Osteoblast (primary cell): ENCODE measurements at regions not wholly inside any gene's neighbourhood (a gene's known extent, or its start where the extent isn't known, plus 50 kb on each side); places are given as distances from the start of the nearest gene placed in this dataset.

ENCODE experiments used
- DNase-seq: peaks from one replicate; pipeline ENCODE4 v3.0.0; 2011; ENCODE audit warnings: low spot score, mixed read lengths; ENCODE audit not compliant: insufficient read length; ENCODE audit errors: missing footprints
- H2AFZ ChIP-seq: 2 replicates; pipeline ENCODE4 v1.6.0; 2011; ENCODE audit warnings: mild to moderate bottlenecking, low read length
- H3K27ac ChIP-seq: 2 replicates; pipeline ENCODE4 v1.5.1; 2011; ENCODE audit warnings: mild to moderate bottlenecking, low read depth, low read length, moderate library complexity
- H3K27me3 ChIP-seq: 2 replicates; pipeline ENCODE4 v1.6.0; 2012; ENCODE audit warnings: mild to moderate bottlenecking, control low read depth, inconsistent platforms, low read length, moderate library complexity; ENCODE audit not compliant: insufficient read depth
- H3K36me3 ChIP-seq: 2 replicates; pipeline ENCODE4 v1.5.1; 2011; ENCODE audit warnings: mild to moderate bottlenecking, low read length, control low read depth, moderate library complexity; ENCODE audit not compliant: insufficient read depth
- H3K4me1 ChIP-seq: 2 replicates; pipeline ENCODE4 v1.5.1; 2011; ENCODE audit warnings: mild to moderate bottlenecking, low read length, control low read depth, moderate library complexity; ENCODE audit not compliant: insufficient read depth
- H3K4me2 ChIP-seq: 2 replicates; pipeline ENCODE4 v1.6.0; 2011; ENCODE audit warnings: mild to moderate bottlenecking, low read length; ENCODE audit not compliant: insufficient read depth
- H3K4me3 ChIP-seq: fragments of 200-600 bp; sonication (generic); 3 replicates; pipeline ENCODE4 v1.5.1; 2012; ENCODE audit warnings: mild to moderate bottlenecking, low read length, inconsistent platforms; ENCODE audit not compliant: insufficient read depth
- H3K79me2 ChIP-seq: 2 replicates; pipeline ENCODE4 v1.6.0; 2012; ENCODE audit warnings: mild to moderate bottlenecking, low read length, control low read depth, inconsistent platforms; ENCODE audit not compliant: insufficient read depth
- H3K9me3 ChIP-seq: 2 replicates; pipeline ENCODE4 v1.5.1; 2011; ENCODE audit warnings: low read depth, low read length, control low read depth
- H4K20me1 ChIP-seq: 2 replicates; pipeline ENCODE4 v1.6.0; 2012; ENCODE audit warnings: mild to moderate bottlenecking, low read length, control low read depth; ENCODE audit not compliant: insufficient read depth
- TF ChIP-seq, protein P1 (sequence below): IDR thresholded peaks from 2 replicates; pipeline ENCODE4 v1.5.1; 2011; ENCODE audit warnings: mild to moderate bottlenecking, low read depth, low read length, moderate library complexity; ENCODE audit errors: extremely low read depth

DNA sequence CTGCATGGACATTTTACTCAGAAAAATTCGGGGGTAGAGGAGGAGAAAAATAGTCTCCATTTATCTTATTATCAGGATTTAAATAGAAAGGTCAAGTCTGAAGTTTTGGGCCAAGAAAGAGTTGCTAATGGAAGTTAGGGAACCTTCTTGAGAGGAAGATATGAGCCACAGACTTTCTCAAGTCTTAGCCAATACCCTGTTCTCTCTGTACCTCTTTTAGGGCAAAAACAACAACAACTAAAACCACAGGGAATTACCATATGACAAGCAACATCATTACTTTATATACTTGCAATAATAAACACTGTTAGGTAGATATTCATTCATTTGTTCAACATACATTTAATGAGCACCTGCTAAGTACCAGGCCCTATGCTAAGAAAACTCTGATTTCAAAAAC, 282.2 kb upstream of the CDH5 start:
- H4K20me1 ChIP-seq = no peaks in the 10 kb centered on the region
- no peaks in the 10 kb centered on the region for H3K9me3 ChIP-seq
- DNase-seq = no peak
- H3K4me1 ChIP-seq = peaks cover 12% of the 10 kb centered on the region
- no peaks in the 10 kb centered on the region for H3K27me3 ChIP-seq
- H3K79me2 ChIP-seq = no peaks in the 10 kb centered on the region
- H3K4me3 ChIP-seq = no peak overlapping the region
- H3K36me3 ChIP-seq = no peaks in the 10 kb centered on the region
- TF ChIP-seq, protein P1, sequence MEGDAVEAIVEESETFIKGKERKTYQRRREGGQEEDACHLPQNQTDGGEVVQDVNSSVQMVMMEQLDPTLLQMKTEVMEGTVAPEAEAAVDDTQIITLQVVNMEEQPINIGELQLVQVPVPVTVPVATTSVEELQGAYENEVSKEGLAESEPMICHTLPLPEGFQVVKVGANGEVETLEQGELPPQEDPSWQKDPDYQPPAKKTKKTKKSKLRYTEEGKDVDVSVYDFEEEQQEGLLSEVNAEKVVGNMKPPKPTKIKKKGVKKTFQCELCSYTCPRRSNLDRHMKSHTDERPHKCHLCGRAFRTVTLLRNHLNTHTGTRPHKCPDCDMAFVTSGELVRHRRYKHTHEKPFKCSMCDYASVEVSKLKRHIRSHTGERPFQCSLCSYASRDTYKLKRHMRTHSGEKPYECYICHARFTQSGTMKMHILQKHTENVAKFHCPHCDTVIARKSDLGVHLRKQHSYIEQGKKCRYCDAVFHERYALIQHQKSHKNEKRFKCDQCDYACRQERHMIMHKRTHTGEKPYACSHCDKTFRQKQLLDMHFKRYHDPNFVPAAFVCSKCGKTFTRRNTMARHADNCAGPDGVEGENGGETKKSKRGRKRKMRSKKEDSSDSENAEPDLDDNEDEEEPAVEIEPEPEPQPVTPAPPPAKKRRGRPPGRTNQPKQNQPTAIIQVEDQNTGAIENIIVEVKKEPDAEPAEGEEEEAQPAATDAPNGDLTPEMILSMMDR = no peak
- no peak overlapping the region for H3K27ac ChIP-seq
- H3K4me2 ChIP-seq = no peak overlapping the region
- no peak overlapping the region for H2AFZ ChIP-seq

DNA sequence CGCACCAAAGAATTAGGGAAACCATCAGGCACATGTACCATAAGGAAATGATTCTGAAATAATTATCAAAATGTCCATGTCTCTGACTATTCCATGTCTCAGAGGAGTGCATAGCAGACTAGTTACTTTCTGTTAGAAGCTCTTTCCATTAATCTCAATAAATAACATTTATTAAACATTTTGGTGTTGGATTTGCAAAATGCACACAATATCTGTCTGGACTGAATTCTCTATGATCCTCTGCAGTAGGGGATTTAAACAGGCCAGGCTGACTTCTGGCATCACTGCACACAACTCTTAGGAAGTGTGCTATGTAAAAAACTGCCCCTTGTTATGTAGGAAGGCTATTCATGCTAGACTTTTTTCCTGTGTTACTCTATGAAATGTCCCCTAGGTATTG, 283.3 kb upstream of the CDH5 start:
- Histone ChIP-seq H3K27ac (no peak overlapping the region), H3K36me3 (no peaks in the 10 kb centered on the region), H3K27me3 (no peaks in the 10 kb centered on the region), H3K4me3 (no peak overlapping the region), H3K4me1 (peaks cover 12% of the 10 kb centered on the region), H2AFZ (peak overlapping the region; percentile 43), H3K4me2 (no peak overlapping the region), H4K20me1 (no peaks in the 10 kb centered on the region), H3K9me3 (no peaks in the 10 kb centered on the region), H3K79me2 (no peaks in the 10 kb centered on the region)
- TF ChIP-seq, protein P1 = no peak
- DNase-seq = no peak

DNA sequence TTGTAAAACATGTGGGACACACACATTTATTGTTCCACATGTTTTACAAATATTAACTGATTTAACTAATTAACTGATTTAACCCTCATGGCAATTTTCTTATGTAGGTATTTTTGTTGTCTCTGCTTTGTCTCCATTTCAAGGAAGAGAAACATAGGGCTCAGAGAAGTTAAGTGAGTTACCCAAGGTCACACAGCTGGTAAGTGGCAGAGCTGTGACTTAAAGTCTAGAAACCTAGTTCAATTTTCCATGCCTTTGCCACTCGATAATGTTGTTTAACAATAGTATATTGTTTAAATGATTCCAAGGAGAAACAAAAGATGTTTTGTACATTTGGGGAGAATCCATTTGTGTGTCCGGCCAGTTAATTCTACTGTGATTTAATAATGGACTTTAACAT, 284.1 kb upstream of the CDH5 start:
- Histone ChIP-seq H4K20me1 (no peaks in the 10 kb centered on the region), H3K27me3 (no peaks in the 10 kb centered on the region), H3K9me3 (no peaks in the 10 kb centered on the region), H2AFZ (no peak overlapping the region), H3K4me2 (no peak overlapping the region), H3K27ac (no peak overlapping the region), H3K4me1 (peaks cover 12% of the 10 kb centered on the region), H3K4me3 (no peak overlapping the region), H3K79me2 (no peaks in the 10 kb centered on the region), H3K36me3 (no peaks in the 10 kb centered on the region)
- DNase-seq = no peak
- TF ChIP-seq, protein P1 = no peak

DNA sequence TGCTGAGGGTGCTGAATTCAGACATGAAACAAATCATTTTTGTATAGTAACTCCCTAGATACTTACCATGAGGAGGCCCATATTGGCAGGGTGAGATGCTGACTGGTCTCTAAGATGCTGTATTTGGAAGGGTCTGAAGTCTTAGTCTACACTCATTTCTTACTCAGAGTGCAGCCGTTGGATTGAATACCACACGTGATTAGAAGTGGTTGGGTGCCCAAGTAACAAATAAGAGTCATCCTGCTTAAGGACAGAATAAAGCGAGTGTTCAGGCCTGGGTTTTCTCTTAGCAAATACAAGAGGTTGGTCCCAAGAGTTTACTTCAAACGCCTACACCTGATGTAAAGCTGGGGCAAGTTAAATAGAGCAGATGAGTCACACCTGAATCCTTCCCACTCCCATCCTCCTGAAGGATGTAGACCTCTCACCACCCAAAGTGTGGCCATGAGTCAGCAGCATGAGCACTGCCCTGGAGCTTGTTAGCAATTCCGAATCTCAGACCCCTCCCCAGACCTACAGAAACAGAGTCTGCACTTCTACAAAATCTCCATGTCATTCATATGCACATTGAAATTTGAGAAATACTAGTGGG, 284.6 kb upstream of the CDH5 start:
- no peaks in the 10 kb centered on the region for H3K27me3 ChIP-seq
- no peak for DNase-seq
- no peaks in the 10 kb centered on the region for H3K9me3 ChIP-seq
- H3K27ac ChIP-seq = no peak overlapping the region
- peak overlapping the region; percentile 12 for H3K4me2 ChIP-seq
- no peaks in the 10 kb centered on the region for H3K79me2 ChIP-seq
- TF ChIP-seq, protein P1 = no peak
- no peaks in the 10 kb centered on the region for H3K36me3 ChIP-seq
- H3K4me3 ChIP-seq = no peak overlapping the region
- peaks cover 12% of the 10 kb centered on the region for H3K4me1 ChIP-seq
- H4K20me1 ChIP-seq = no peaks in the 10 kb centered on the region
- peak overlapping the region; percentile 30 for H2AFZ ChIP-seq
